Activated T-cell treated with anti-CD3 and anti-CD28 coated beads, Interleukin-2, amount 50 U/mL, for 48 hours (primary cell): ENCODE measurements at regions not wholly inside any gene's neighbourhood (a gene's known extent, or its start where the extent isn't known, plus 50 kb on each side); places are given as distances from the start of the nearest gene placed in this dataset.

Source experiments
- DNase-seq, 2 experiments: peaks; one replicate each; pipeline ENCODE4 v3.0.0-alpha.2; 2020

DNA sequence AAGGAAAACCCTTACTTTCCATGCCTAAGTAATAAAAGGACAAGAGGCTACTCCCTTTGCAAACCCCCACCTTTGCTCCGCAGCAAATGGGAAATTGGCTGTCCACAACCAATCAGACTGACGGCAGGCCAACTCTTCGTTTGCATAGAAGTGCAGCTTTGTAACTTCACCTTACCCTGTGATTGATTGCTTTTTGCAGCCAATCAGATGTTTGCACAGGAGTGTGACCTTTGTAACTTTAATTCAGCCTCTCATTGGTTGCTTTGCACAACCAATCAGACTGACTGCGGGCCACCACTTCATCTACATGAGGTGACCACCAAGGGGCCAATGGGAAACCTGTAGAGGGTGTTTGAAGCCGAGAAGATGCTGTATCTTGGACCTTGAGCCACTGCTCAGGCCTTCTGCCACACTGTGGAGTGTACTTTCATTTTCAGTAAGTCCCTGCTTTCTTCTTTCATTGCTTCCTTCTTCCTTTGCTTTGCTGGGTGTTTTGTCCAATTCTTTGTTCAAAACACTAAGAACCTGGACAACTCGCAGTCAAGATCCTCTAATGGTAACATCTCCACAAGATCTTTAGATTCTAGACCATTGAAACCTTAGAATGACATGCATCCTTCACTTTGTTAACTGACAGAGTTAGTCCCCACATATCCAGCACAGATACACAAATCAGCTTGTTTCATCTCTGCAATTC lies 51.3 kb upstream of the FREM1 start:
- DNase-seq, result no peak

DNA sequence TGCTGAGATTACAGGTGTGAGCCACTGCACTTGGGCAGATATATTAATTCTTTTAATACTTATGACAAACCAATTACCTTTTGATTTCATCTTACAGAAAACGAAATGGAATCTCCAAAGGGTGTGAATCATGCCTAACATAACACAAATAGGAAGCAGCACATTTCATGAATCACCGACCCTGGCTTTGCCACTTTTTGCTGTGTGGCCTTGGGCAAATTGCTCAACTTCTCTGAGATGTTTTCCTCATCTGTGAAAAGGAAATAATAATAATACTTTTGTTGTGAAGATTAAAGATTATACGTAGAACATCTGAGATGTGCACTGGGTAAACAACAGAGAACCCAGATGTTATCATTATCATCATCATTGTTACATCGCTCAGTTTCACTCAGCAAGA lies 50.7 kb upstream of the FREM1 start:
- DNase-seq, result no peak
